SK-N-SH treated with all-trans-retinoic acid at 6 μM for 48 hours (cell line): ENCODE measurements at regions not wholly inside any gene's neighbourhood (a gene's known extent, or its start where the extent isn't known, plus 50 kb on each side); places are given as distances from the start of the nearest gene placed in this dataset.

Experiments used
- ARNTL ChIP-seq: fragments of 450-650 bp; formaldehyde crosslinking; IDR thresholded peaks from 2 replicates; pipeline ENCODE4 v1.5.0; 2020; ENCODE audit warnings: low read depth, mild to moderate bottlenecking, moderate library complexity, borderline replicate concordance
- ESRRG ChIP-seq: fragments of 250-450 bp; sonication (Bioruptor Pico); IDR thresholded peaks from 2 replicates; pipeline ENCODE4 v1.6.1; 2021; ENCODE audit warnings: mild to moderate bottlenecking
- GLIS3 ChIP-seq: fragments of 250-450 bp; sonication (Bioruptor Pico); IDR thresholded peaks from 2 replicates; pipeline ENCODE4 v1.5.0; 2020; ENCODE audit warnings: mild to moderate bottlenecking, moderate library complexity
- OSR1 ChIP-seq: fragments of 250-450 bp; sonication (Bioruptor Pico); IDR thresholded peaks from 2 replicates; pipeline ENCODE4 v1.8.0; 2022; ENCODE audit warnings: moderate library complexity, mild to moderate bottlenecking, inconsistent platforms
- PATZ1 ChIP-seq: fragments of 250-450 bp; sonication (Bioruptor Pico); IDR thresholded peaks from 2 replicates; pipeline ENCODE4 v1.8.0; 2020; ENCODE audit warnings: mild to moderate bottlenecking, moderate library complexity, borderline replicate concordance
- RARB ChIP-seq: fragments of 250-450 bp; sonication (Bioruptor Pico); IDR thresholded peaks from 2 replicates; pipeline ENCODE4 v1.8.0; 2021; ENCODE audit warnings: mild to moderate bottlenecking, moderate library complexity
- TSHZ2 ChIP-seq: fragments of 250-450 bp; sonication (Bioruptor Pico); IDR thresholded peaks from 2 replicates; pipeline ENCODE4 v1.5.0; 2020; ENCODE audit warnings: mild to moderate bottlenecking, moderate library complexity
- ZFP3 ChIP-seq: fragments of 250-450 bp; sonication (Bioruptor Pico); IDR thresholded peaks from 2 replicates; pipeline ENCODE4 v1.5.0; 2020; ENCODE audit warnings: mild to moderate bottlenecking, moderate library complexity

GRCh38 chr4:14772388-14772787 is 229.9 kb upstream of the CPEB2 start:
- TF ChIP-seq PATZ1 (CRISPR knock-in tag) (no peak), OSR1 (CRISPR knock-in tag) (no peak), TSHZ2 (no peak), ARNTL (CRISPR knock-in tag) (no peak), ESRRG (CRISPR knock-in tag) (no peak), ZFP3 (CRISPR knock-in tag) (no peak), GLIS3 (CRISPR knock-in tag) (no peak), RARB (CRISPR knock-in tag) (no peak)
